NB4 (cell line): ENCODE measurements at regions not wholly inside any gene's neighbourhood (a gene's known extent, or its start where the extent isn't known, plus 50 kb on each side); places are given as distances from the start of the nearest gene placed in this dataset.

Source experiments
- CTCF ChIP-seq: IDR thresholded peaks from one replicate; pipeline ENCODE4 v1.5.1; 2012; ENCODE audit warnings: low read depth, low read length
- MAX ChIP-seq: IDR thresholded peaks from 2 replicates; pipeline ENCODE4 v1.6.1; 2011; ENCODE audit warnings: low read depth, low read length
- MYC ChIP-seq: IDR thresholded peaks from 2 replicates; pipeline ENCODE4 v1.6.1; 2011; ENCODE audit warnings: low read depth, low read length
- POLR2A ChIP-seq: IDR thresholded peaks from 2 replicates; pipeline ENCODE4 v1.6.1; 2011; ENCODE audit warnings: mild to moderate bottlenecking; ENCODE audit not compliant: insufficient read length; ENCODE audit errors: extremely low read depth

- TF ChIP-seq CTCF (no peak), POLR2A (no peak), MYC (no peak), MAX (no peak)
Observed at GRCh38 chr16:60318486-60318885, 1584.4 kb upstream of the GOT2 start.
